ENCODE measurements at regions not wholly inside any gene's neighbourhood (a gene's known extent, or its start where the extent isn't known, plus 50 kb on each side); places are given as distances from the start of the nearest gene placed in this dataset.

DNA sequence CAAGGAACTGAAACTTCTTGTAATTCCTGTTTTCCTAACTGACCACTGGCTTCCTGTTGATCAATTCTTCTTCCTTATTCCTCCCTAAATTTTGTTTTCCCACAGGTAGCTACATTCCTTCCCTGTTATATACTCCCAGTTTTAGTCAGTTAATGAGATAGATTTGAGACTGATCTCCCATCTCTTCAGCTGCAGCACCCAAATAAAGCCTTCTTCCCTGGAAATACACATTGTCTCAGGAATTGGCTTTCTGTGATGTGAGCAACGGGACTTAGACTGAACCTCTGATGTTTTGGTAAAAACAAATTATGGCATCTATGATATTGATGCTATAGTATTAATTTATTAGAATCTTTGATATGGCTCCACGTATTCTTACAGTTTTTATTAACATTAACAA lies 617.3 kb upstream of the ST8SIA4 start:
- TF ChIP-seq, protein P1, sequence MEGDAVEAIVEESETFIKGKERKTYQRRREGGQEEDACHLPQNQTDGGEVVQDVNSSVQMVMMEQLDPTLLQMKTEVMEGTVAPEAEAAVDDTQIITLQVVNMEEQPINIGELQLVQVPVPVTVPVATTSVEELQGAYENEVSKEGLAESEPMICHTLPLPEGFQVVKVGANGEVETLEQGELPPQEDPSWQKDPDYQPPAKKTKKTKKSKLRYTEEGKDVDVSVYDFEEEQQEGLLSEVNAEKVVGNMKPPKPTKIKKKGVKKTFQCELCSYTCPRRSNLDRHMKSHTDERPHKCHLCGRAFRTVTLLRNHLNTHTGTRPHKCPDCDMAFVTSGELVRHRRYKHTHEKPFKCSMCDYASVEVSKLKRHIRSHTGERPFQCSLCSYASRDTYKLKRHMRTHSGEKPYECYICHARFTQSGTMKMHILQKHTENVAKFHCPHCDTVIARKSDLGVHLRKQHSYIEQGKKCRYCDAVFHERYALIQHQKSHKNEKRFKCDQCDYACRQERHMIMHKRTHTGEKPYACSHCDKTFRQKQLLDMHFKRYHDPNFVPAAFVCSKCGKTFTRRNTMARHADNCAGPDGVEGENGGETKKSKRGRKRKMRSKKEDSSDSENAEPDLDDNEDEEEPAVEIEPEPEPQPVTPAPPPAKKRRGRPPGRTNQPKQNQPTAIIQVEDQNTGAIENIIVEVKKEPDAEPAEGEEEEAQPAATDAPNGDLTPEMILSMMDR (IDR thresholded peaks at IDR 0.05) = no peak
- H3K27me3 Mint-ChIP-seq (ENCODE audit: unreplicated experiment) = no peaks in the 10 kb centered on the region
- peaks cover 30% of the 10 kb centered on the region for H3K9me3 Mint-ChIP-seq (ENCODE audit: unreplicated experiment)
- H3K36me3 Mint-ChIP-seq (ENCODE audit: unreplicated experiment) = no peaks in the 10 kb centered on the region
- no peak overlapping the region for H3K4me3 Mint-ChIP-seq (ENCODE audit: unreplicated experiment)
- H3K27ac Mint-ChIP-seq (ENCODE audit: unreplicated experiment) = no peak overlapping the region
- DNase-seq (ENCODE audit: extremely low spot score, unreplicated experiment) = no peak
- no peaks in the 10 kb centered on the region for H3K4me1 Mint-ChIP-seq (ENCODE audit: unreplicated experiment)

DNA sequence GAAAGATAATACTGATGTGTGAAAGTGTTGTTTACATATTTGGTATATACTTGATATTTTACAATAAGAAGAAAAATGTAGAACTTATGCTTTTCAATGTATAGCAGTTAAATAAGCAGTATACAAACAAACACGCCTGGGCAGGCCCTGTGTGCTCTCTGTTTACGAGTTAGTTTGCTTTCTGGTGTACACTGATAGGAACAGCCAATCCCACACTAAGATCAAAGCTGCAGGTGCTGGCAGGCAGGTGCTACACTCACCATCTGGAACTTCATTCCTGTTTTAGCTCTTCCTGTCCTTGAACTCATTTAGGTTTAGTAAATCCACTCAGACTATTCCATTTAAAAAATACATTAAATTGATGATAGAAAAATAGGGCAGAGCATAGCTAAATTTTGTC lies 614.7 kb upstream of the ST8SIA4 start:
- H3K4me3 Mint-ChIP-seq (ENCODE audit: unreplicated experiment) = no peak overlapping the region
- H3K4me1 Mint-ChIP-seq (ENCODE audit: unreplicated experiment) = no peaks in the 10 kb centered on the region
- no peak overlapping the region for H3K27ac Mint-ChIP-seq (ENCODE audit: unreplicated experiment)
- no peaks in the 10 kb centered on the region for H3K36me3 Mint-ChIP-seq (ENCODE audit: unreplicated experiment)
- H3K27me3 Mint-ChIP-seq (ENCODE audit: unreplicated experiment) = no peaks in the 10 kb centered on the region
- TF ChIP-seq, protein P1 (IDR thresholded peaks at IDR 0.05) = no peak
- H3K9me3 Mint-ChIP-seq (ENCODE audit: unreplicated experiment) = peaks cover 32% of the 10 kb centered on the region
- DNase-seq (ENCODE audit: extremely low spot score, unreplicated experiment) = no peak

DNA sequence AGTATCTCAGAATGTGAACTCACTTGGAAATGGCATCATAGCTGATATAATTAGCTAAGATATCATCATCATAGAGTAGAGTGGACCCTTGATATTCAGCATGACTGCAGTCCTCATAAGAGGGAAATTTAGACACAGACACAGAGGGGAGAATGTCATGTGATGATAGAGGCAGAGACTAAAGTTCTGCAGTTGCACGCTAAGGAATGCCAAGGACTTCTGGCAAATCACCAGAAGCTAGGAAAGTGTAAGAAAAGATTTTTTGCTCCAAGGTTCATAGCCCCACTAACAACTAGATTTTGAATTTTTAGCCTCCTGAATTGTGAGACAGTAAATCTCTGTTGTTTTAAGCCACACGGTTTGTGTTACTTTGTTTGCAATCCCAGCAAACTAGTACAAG lies 612.6 kb upstream of the ST8SIA4 start:
- peaks cover 25% of the 10 kb centered on the region for H3K9me3 Mint-ChIP-seq (ENCODE audit: unreplicated experiment)
- H3K27ac Mint-ChIP-seq (ENCODE audit: unreplicated experiment) = no peak overlapping the region
- no peaks in the 10 kb centered on the region for H3K4me1 Mint-ChIP-seq (ENCODE audit: unreplicated experiment)
- H3K27me3 Mint-ChIP-seq (ENCODE audit: unreplicated experiment) = no peaks in the 10 kb centered on the region
- H3K4me3 Mint-ChIP-seq (ENCODE audit: unreplicated experiment) = no peak overlapping the region
- no peak for DNase-seq (ENCODE audit: extremely low spot score, unreplicated experiment)
- TF ChIP-seq, protein P1 (IDR thresholded peaks at IDR 0.05) = no peak
- no peaks in the 10 kb centered on the region for H3K36me3 Mint-ChIP-seq (ENCODE audit: unreplicated experiment)

DNA sequence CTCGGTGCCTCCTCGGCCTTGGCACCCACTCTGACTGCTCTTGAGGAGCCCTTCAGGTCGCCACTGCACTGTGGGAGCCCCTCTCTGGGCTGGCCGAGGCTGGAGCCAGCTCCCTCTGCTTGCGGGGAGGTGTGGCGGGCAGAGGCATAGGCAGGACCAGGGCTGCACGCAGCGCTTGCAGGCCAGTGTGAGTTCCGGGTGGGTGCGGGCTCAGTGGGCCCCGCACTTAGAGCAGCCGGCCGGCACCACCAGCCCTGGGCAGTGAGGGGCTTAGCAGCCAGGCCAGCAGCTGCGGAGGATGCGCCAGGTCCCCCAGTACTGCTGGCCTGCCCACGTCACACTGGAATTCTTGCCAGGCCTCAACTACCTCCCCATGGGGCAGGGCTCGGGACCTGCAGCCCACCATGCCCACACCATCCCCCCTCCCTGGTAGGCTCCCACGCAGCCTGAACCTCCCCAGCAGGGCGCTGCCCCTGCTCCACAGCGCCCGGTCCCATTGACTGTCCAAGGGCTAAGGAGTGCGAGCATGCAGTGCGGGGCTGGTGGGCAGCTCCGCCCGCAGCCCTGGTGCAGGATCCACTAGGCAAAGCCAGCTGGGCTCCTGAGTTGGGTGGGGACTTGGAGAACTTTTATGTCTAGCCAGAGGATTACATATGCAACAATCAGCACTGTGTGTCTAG lies 602.9 kb upstream of the ST8SIA4 start:
- Mint-ChIP-seq H3K4me3 (ENCODE audit: unreplicated experiment) (no peak overlapping the region), H3K27me3 (ENCODE audit: unreplicated experiment) (no peaks in the 10 kb centered on the region), H3K36me3 (ENCODE audit: unreplicated experiment) (no peaks in the 10 kb centered on the region), H3K4me1 (ENCODE audit: unreplicated experiment) (no peaks in the 10 kb centered on the region), H3K9me3 (ENCODE audit: unreplicated experiment) (peaks cover 41% of the 10 kb centered on the region), H3K27ac (ENCODE audit: unreplicated experiment) (no peak overlapping the region)
- TF ChIP-seq, protein P1 (IDR thresholded peaks at IDR 0.05) = no peak
- DNase-seq (ENCODE audit: extremely low spot score, unreplicated experiment) = no peak

DNA sequence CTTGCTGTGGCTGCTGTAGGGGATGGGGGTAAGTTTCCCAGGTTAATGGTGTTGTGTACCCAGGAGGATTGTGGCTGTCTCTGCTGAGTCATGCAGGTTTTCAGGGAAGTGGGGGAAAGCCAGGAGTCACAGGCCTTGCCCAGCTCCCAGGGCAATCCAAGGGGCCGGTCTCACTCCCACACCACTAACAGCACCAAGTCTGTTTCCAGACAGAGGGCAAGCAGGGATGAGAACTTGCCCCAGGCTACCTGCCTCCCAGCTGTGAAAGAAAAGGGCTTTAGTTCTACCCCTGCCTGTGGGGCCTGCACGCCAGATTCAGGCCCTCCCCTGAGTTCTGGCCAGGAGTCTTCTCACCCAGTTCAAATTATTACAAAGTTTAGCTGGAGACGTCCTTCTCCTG lies 579.8 kb upstream of the ST8SIA4 start:
- Mint-ChIP-seq H3K4me3 (ENCODE audit: unreplicated experiment) (no peak overlapping the region), H3K36me3 (ENCODE audit: unreplicated experiment) (no peaks in the 10 kb centered on the region), H3K27me3 (ENCODE audit: unreplicated experiment) (no peaks in the 10 kb centered on the region), H3K4me1 (ENCODE audit: unreplicated experiment) (no peaks in the 10 kb centered on the region), H3K9me3 (ENCODE audit: unreplicated experiment) (peaks cover 4% of the 10 kb centered on the region), H3K27ac (ENCODE audit: unreplicated experiment) (no peak overlapping the region)
- TF ChIP-seq, protein P1 (IDR thresholded peaks at IDR 0.05) = no peak
- DNase-seq (ENCODE audit: extremely low spot score, unreplicated experiment) = no peak

All from osteocyte (in vitro differentiated cells).